Suprapubic skin (tissue), 3 donors: ENCODE measurements at regions not wholly inside any gene's neighbourhood (a gene's known extent, or its start where the extent isn't known, plus 50 kb on each side); places are given as distances from the start of the nearest gene placed in this dataset.

ENCODE experiments used
- CTCF ChIP-seq, 2 donors: fragments of 200-600 bp in 1 of 2; fragments of 450-650 bp in 1 of 2; sonication (generic) in 1 of 2; IDR thresholded peaks; one replicate each; pipeline ENCODE4 v1.5.1; 2016 to 2019; ENCODE audit warnings: antibody characterized with exemption in 2 of 2, mild to moderate bottlenecking in 1 of 2, moderate library complexity in 1 of 2
- POLR2A ChIP-seq, 2 donors: fragments of 450-650 bp; IDR thresholded peaks; one replicate each; pipeline ENCODE4 v1.6.1; 2017; ENCODE audit warnings: antibody characterized with exemption in 2 of 2, mild to moderate bottlenecking in 2 of 2, moderate library complexity in 2 of 2

- TF ChIP-seq CTCF (IDR thresholded peaks at IDR 0.05), result no peak
- no peak for TF ChIP-seq POLR2A (IDR thresholded peaks at IDR 0.05)
Observed at GRCh38 chr1:17892225-17892624, 137.1 kb downstream of the ACTL8 start.
